Mammary epithelial cell (primary cell): ENCODE measurements at regions not wholly inside any gene's neighbourhood (a gene's known extent, or its start where the extent isn't known, plus 50 kb on each side); places are given as distances from the start of the nearest gene placed in this dataset.

Source experiments
- CTCF ChIP-seq, 2 donors: IDR thresholded peaks in 1 of 2; conservative IDR thresholded peaks in 1 of 2; 2 replicates each; pipeline ENCODE4 v1.5.1; 2011 to 2012; ENCODE audit warnings: inconsistent platforms in 2 of 2, low read length in 2 of 2, mild to moderate bottlenecking in 2 of 2, control low read depth in 1 of 2, low read depth in 1 of 2; ENCODE audit not compliant: insufficient read depth in 1 of 2; ENCODE audit errors: extremely low read depth in 1 of 2
- EZH2 ChIP-seq: IDR thresholded peaks from 2 replicates; pipeline ENCODE4 v1.6.1; 2012; ENCODE audit warnings: low read length, inconsistent platforms, borderline replicate concordance

GRCh38 chr1:60428127-60428526 is 354.6 kb upstream of the C1orf87 start:
- no peak for TF ChIP-seq EZH2
- TF ChIP-seq CTCF (conservative IDR thresholded peaks at IDR 0.05 in 1 of 2, IDR thresholded peaks at IDR 0.05 in 1 of 2; ENCODE audit: extremely low read depth in 1 of 2, insufficient read depth in 1 of 2, low read depth in 1 of 2, low read length in 2 of 2), result no peak
